ENCODE measurements at regions not wholly inside any gene's neighbourhood (a gene's known extent, or its start where the extent isn't known, plus 50 kb on each side); places are given as distances from the start of the nearest gene placed in this dataset.

DNA sequence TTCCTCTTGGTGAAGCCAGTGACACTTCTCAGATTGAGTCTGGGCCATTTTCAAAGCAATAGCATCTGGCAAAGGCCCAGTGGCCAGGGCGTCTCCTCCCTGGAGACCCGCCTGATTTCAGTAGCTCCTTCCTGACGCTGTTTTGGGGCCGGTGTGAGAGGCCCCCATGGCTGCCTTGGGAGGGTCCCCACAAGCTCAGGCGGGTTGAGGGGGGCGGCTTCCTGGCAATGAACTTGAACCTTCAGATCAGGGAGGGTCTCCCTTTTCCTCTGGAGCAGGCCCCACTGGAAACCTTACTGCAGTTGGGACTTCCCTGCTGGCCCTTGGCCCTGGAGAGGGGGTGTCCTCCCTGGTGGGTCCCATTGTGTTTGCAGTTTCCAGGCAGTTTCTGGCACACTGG, 121.2 kb downstream of the CRYAA start:
- H3K4me3 ChIP-seq (ENCODE audit: low read depth, low read length, poor library complexity, severe bottlenecking): peak overlapping the region; percentile 2
- peak overlapping the region; percentile 2 for H3K27ac ChIP-seq (ENCODE audit: low read depth, low read length, poor library complexity, severe bottlenecking)
- H2AFZ ChIP-seq (ENCODE audit: low read length): no peak overlapping the region
- POLR2A ChIA-PET: interaction anchor here (1.1 kb wide), 1 partner anchor 64 kb away, joined by 3 read pairs; no protein-coding TSS in a partner anchor
- H3K4me2 ChIP-seq (ENCODE audit: low read length): peak overlapping the region; percentile 58
- no TSS peak for BruUV-seq (replicated peaks)
- CTCF ChIA-PET (ENCODE audit: unreplicated experiment): interaction anchor here (0.6 kb wide), 1 partner anchor 64 kb away, joined by 3 read pairs; no protein-coding TSS in a partner anchor
- DNase-seq (ENCODE audit: low spot score): no peak
- intact Hi-C loops (cut with micrococcal nuclease; ENCODE audit: unreplicated experiment): loop anchor here (1.0 to 5.0 kb wide), 2 partner anchors 22 to 62 kb away; no protein-coding TSS in a partner anchor
- H3K9me3 ChIP-seq (ENCODE audit: low read length): no peaks in the 10 kb centered on the region
- TF ChIP-seq, protein P1, sequence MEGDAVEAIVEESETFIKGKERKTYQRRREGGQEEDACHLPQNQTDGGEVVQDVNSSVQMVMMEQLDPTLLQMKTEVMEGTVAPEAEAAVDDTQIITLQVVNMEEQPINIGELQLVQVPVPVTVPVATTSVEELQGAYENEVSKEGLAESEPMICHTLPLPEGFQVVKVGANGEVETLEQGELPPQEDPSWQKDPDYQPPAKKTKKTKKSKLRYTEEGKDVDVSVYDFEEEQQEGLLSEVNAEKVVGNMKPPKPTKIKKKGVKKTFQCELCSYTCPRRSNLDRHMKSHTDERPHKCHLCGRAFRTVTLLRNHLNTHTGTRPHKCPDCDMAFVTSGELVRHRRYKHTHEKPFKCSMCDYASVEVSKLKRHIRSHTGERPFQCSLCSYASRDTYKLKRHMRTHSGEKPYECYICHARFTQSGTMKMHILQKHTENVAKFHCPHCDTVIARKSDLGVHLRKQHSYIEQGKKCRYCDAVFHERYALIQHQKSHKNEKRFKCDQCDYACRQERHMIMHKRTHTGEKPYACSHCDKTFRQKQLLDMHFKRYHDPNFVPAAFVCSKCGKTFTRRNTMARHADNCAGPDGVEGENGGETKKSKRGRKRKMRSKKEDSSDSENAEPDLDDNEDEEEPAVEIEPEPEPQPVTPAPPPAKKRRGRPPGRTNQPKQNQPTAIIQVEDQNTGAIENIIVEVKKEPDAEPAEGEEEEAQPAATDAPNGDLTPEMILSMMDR (conservative IDR thresholded peaks at IDR 0.05; ENCODE audit: low read length): no peak
- TF ChIP-seq EZH2phosphoT487 (IDR thresholded peaks at IDR 0.05; ENCODE audit: borderline replicate concordance, low read depth, low read length): no peak
- H3K36me3 ChIP-seq (ENCODE audit: insufficient read depth, low read length): no peaks in the 10 kb centered on the region
- no peaks in the 10 kb centered on the region for H3K9me2 ChIP-seq (ENCODE audit: insufficient read depth, low read length)
- H3K4me1 ChIP-seq (ENCODE audit: insufficient read depth, low read length, poor library complexity, severe bottlenecking): peaks cover 42% of the 10 kb centered on the region
- no peaks in the 10 kb centered on the region for H3K79me2 ChIP-seq (ENCODE audit: insufficient read depth, low read depth, low read length)
- no peaks in the 10 kb centered on the region for H4K20me1 ChIP-seq (ENCODE audit: insufficient read depth, low read length)

DNA sequence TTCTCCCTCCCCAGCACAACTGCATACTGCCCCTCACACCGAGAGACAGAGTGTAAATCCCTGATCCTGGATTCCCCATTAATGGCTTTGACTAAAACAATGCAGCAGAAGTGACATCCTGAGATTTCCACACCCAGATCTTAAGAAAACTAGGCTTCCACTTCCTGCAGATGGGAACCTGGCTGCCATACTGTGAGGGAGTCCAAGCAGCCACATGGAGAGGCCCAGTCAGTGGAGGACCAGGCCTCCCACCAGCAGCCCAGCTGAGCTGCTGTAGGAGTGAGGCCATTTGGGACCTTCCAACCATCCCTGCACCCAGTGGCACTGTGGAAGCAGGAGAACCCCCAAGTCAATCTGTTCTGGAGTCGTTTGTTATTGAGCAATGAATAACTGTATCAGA, 120.6 kb downstream of the CRYAA start:
- intact Hi-C loops (cut with micrococcal nuclease; ENCODE audit: unreplicated experiment): no loop called here
- no peaks in the 10 kb centered on the region for H3K36me3 ChIP-seq (ENCODE audit: insufficient read depth, low read length)
- TF ChIP-seq, protein P1 (conservative IDR thresholded peaks at IDR 0.05; ENCODE audit: low read length): no peak
- TF ChIP-seq EZH2phosphoT487 (IDR thresholded peaks at IDR 0.05; ENCODE audit: borderline replicate concordance, low read depth, low read length): no peak
- H2AFZ ChIP-seq (ENCODE audit: low read length): no peak overlapping the region
- no peak for DNase-seq (ENCODE audit: low spot score)
- H3K27ac ChIP-seq (ENCODE audit: low read depth, low read length, poor library complexity, severe bottlenecking): no peak overlapping the region
- no peaks in the 10 kb centered on the region for H3K79me2 ChIP-seq (ENCODE audit: insufficient read depth, low read depth, low read length)
- 0 out of 2 replicates have a peak overlapping the region, but pooled peaks have one; percentile 58 for H3K4me2 ChIP-seq (ENCODE audit: low read length)
- no peaks in the 10 kb centered on the region for H3K9me2 ChIP-seq (ENCODE audit: insufficient read depth, low read length)
- no peak overlapping the region for H3K4me3 ChIP-seq (ENCODE audit: low read depth, low read length, poor library complexity, severe bottlenecking)
- no peaks in the 10 kb centered on the region for H3K9me3 ChIP-seq (ENCODE audit: low read length)
- ChIA-PET CTCF (ENCODE audit: unreplicated experiment) (interaction anchor here (0.6 kb wide), 1 partner anchor 65 kb away, joined by 3 read pairs; no protein-coding TSS in a partner anchor), POLR2A (interaction anchor here (1.1 kb wide), 1 partner anchor 64 kb away, joined by 3 read pairs; no protein-coding TSS in a partner anchor)
- H3K4me1 ChIP-seq (ENCODE audit: insufficient read depth, low read length, poor library complexity, severe bottlenecking): peaks cover 36% of the 10 kb centered on the region
- no TSS peak for BruUV-seq (replicated peaks)
- H4K20me1 ChIP-seq (ENCODE audit: insufficient read depth, low read length): no peaks in the 10 kb centered on the region
